GM21786 (cell line): ENCODE measurements at regions not wholly inside any gene's neighbourhood (a gene's known extent, or its start where the extent isn't known, plus 50 kb on each side); places are given as distances from the start of the nearest gene placed in this dataset.

Source experiments
- ATAC-seq: cut with Tn5 transposase; IDR thresholded peaks from one replicate; pipeline ENCODE4 v1.9.1; 2021; ENCODE audit not compliant: unreplicated experiment

- ATAC-seq: peak; percentile 1
These were observed 295.4 kb upstream of the CRIM1 start for GRCh38 chr2:36060133-36060532.

GRCh38 chr2:36059691-36060090 is 295.9 kb upstream of the CRIM1 start:
- ATAC-seq: peak; percentile 100

GRCh38 chr2:36058953-36059352 is 296.6 kb upstream of the CRIM1 start:
- ATAC-seq: no peak

- ATAC-seq: no peak
These were observed 297.5 kb upstream of the CRIM1 start for GRCh38 chr2:36058076-36058475.

- ATAC-seq: no peak
These were observed 302.8 kb upstream of the CRIM1 start for GRCh38 chr2:36052819-36053218.

GRCh38 chr2:36044411-36044810 is 311.2 kb upstream of the CRIM1 start:
- ATAC-seq: no peak

GRCh38 chr2:36035137-36035536 is 320.4 kb upstream of the CRIM1 start:
- no peak for ATAC-seq

- no peak for ATAC-seq
These were observed 323.5 kb upstream of the CRIM1 start for GRCh38 chr2:36032046-36032445.

GRCh38 chr2:36031471-36031870 is 324.1 kb upstream of the CRIM1 start:
- ATAC-seq: no peak

- ATAC-seq: no peak
These were observed 328.0 kb upstream of the CRIM1 start for GRCh38 chr2:36027616-36028015.

GRCh38 chr2:36013064-36013463 is 342.5 kb upstream of the CRIM1 start:
- no peak for ATAC-seq

- ATAC-seq: no peak
These were observed 349.1 kb upstream of the CRIM1 start for GRCh38 chr2:36006444-36006843.

GRCh38 chr2:36002941-36003340 is 352.6 kb upstream of the CRIM1 start:
- no peak for ATAC-seq

GRCh38 chr2:35997488-35997887 is 358.1 kb upstream of the CRIM1 start:
- no peak for ATAC-seq

GRCh38 chr2:35989503-35989902 is 366.1 kb upstream of the CRIM1 start:
- ATAC-seq: no peak

GRCh38 chr2:35989040-35989439 is 366.5 kb upstream of the CRIM1 start:
- no peak for ATAC-seq

- peak; percentile 55 for ATAC-seq
These were observed 368.7 kb upstream of the CRIM1 start for GRCh38 chr2:35986871-35987270.

- peak; percentile 99 for ATAC-seq
These were observed 377.4 kb upstream of the CRIM1 start for GRCh38 chr2:35978218-35978617.

GRCh38 chr2:35976611-35977010 is 379.0 kb upstream of the CRIM1 start:
- ATAC-seq: no peak

- ATAC-seq: no peak
These were observed 381.8 kb upstream of the CRIM1 start for GRCh38 chr2:35973737-35974132.

GRCh38 chr2:35973132-35973736 is 382.3 kb upstream of the CRIM1 start:
- peak; percentile 92 for ATAC-seq

- no peak for ATAC-seq
These were observed 391.8 kb upstream of the CRIM1 start for GRCh38 chr2:35963824-35964223.

GRCh38 chr2:35963357-35963756 is 392.2 kb upstream of the CRIM1 start:
- no peak for ATAC-seq
